Right lobe of liver (tissue), 4 donors: ENCODE measurements at regions not wholly inside any gene's neighbourhood (a gene's known extent, or its start where the extent isn't known, plus 50 kb on each side); places are given as distances from the start of the nearest gene placed in this dataset.

Source experiments
- CTCF ChIP-seq, 4 donors: fragments of 200-600 bp in 3 of 4; fragments of 450-650 bp in 1 of 4; IDR thresholded peaks; one replicate each; pipeline versions ENCODE4 v1.5.1 to v1.8.0; 2016 to 2022; ENCODE audit warnings: antibody characterized with exemption in 4 of 4, mild to moderate bottlenecking in 2 of 4
- POLR2A ChIP-seq: fragments of 450-650 bp; IDR thresholded peaks from one replicate; pipeline ENCODE4 v1.6.1; 2017; ENCODE audit warnings: antibody characterized with exemption, mild to moderate bottlenecking
- donor health status: DM: no; HTN: no; CAD: no.
- donor health status: DM: no; HTN: no; CAD: no.
- donor health status: DM: no; HTN: yes; CAD: no.

GRCh38 chr2:144989579-144990270 is 469.8 kb upstream of the ZEB2 start:
- TF ChIP-seq CTCF (IDR thresholded peaks at IDR 0.05) (no peak), POLR2A (no peak)
